IMR-90 (cell line): ENCODE measurements at regions not wholly inside any gene's neighbourhood (a gene's known extent, or its start where the extent isn't known, plus 50 kb on each side); places are given as distances from the start of the nearest gene placed in this dataset.
A peak's percentile ranks its signal among the peaks of the same experiment; 100 is the strongest.

Source experiments
- ATAC-seq: fragments of 200-7000 bp; cut with Tn5 transposase; 2 replicates; pipeline ENCODE4 v1.9.1; 2020; ENCODE audit warnings: low read depth, mild to moderate bottlenecking, moderate library complexity
- BruUV-seq: library from RNA; stranded (reverse); fragments of 400-500 nt; replicated peaks from 2 replicates; lab custom pipeline; 2021; lab: Mats Ljungman, UMichigan
- CTCF ChIA-PET: fragments of 300-600 bp; formaldehyde crosslinking; extraction: SDS; loops from one replicate; lab custom pipeline; 2021; ENCODE audit warnings: antibody characterized with exemption; lab: Yijun Ruan, JAX
- POLR2A ChIA-PET: fragments of 300-600 bp; sonication (Branson Sonifier 250); formaldehyde crosslinking; loops from one replicate; lab custom pipeline; 2022; ENCODE audit warnings: antibody characterized with exemption; ENCODE audit not compliant: unreplicated experiment; lab: Charles Lee
- DNase-seq: peaks from one replicate; pipeline ENCODE4 v3.0.0; 2013
- H2AFZ ChIP-seq: replicated peaks from 2 replicates; pipeline ENCODE3; 2013; ENCODE audit warnings: low read length, mild to moderate bottlenecking; ENCODE audit not compliant: poor library complexity
- H2AK5ac ChIP-seq: 2 replicates; pipeline ENCODE4 v1.6.1; 2013; ENCODE audit warnings: low read depth, low read length, inconsistent platforms
- H2AK9ac ChIP-seq: replicated peaks from 2 replicates; pipeline ENCODE3; 2013; ENCODE audit warnings: mild to moderate bottlenecking, low read depth, low read length, moderate library complexity; ENCODE audit not compliant: poor library complexity
- H2BK120ac ChIP-seq: 2 replicates; pipeline ENCODE4 v1.6.1; 2013; ENCODE audit warnings: low read depth, low read length, inconsistent platforms
- H2BK15ac ChIP-seq: 3 replicates; pipeline ENCODE4 v1.6.1; 2013; ENCODE audit warnings: low read depth, low read length, inconsistent platforms
- H2BK20ac ChIP-seq: 2 replicates; pipeline ENCODE4 v1.6.1; 2013; ENCODE audit warnings: low read depth, mild to moderate bottlenecking, inconsistent platforms, low read length, moderate library complexity
- H2BK5ac ChIP-seq: 2 replicates; pipeline ENCODE4 v1.6.1; 2013; ENCODE audit warnings: mild to moderate bottlenecking, low read depth, low read length, inconsistent platforms; ENCODE audit not compliant: poor library complexity, severe bottlenecking
- H3K14ac ChIP-seq: replicated peaks from 2 replicates; pipeline ENCODE4 v1.6.1; 2013; ENCODE audit warnings: low read depth, low read length, inconsistent platforms
- H3K18ac ChIP-seq: 2 replicates; pipeline ENCODE4 v1.6.1; 2013; ENCODE audit warnings: low read depth, low read length, control low read depth
- H3K23ac ChIP-seq: 2 replicates; pipeline ENCODE4 v1.6.1; 2013; ENCODE audit warnings: low read depth, low read length, inconsistent platforms
- H3K27ac ChIP-seq: 2 replicates; pipeline ENCODE4 v1.5.1; 2013; ENCODE audit warnings: mild to moderate bottlenecking, control low read depth, low read length; ENCODE audit not compliant: insufficient read depth
- H3K27me3 ChIP-seq: 2 replicates; pipeline ENCODE4 v1.6.1; 2013; ENCODE audit warnings: low read length; ENCODE audit not compliant: control insufficient read depth, insufficient read depth
- H3K36me3 ChIP-seq: 2 replicates; pipeline ENCODE4 v1.6.1; 2013; ENCODE audit warnings: low read length, mixed read lengths; ENCODE audit not compliant: control insufficient read depth, insufficient read depth
- H3K4ac ChIP-seq: 2 replicates; pipeline ENCODE4 v1.6.1; 2013; ENCODE audit warnings: low read depth, low read length, inconsistent platforms
- H3K4me1 ChIP-seq: 2 replicates; pipeline ENCODE4 v1.6.1; 2013; ENCODE audit warnings: low read length, mixed read lengths; ENCODE audit not compliant: control insufficient read depth, insufficient read depth
- H3K4me2 ChIP-seq: 2 replicates; pipeline ENCODE4 v1.6.1; 2013; ENCODE audit warnings: low read depth, mild to moderate bottlenecking, control low read depth, low read length, moderate library complexity
- H3K4me3 ChIP-seq: 2 replicates; pipeline ENCODE4 v1.5.1; 2013; ENCODE audit warnings: low read depth, mild to moderate bottlenecking, control low read depth, low read length, moderate library complexity; ENCODE audit not compliant: insufficient read depth
- H3K56ac ChIP-seq: 2 replicates; pipeline ENCODE4 v1.6.1; 2013; ENCODE audit warnings: low read length, inconsistent platforms; ENCODE audit not compliant: insufficient read depth; ENCODE audit errors: extremely low read depth
- H3K79me1 ChIP-seq, 2 experiments: 2 replicates each; pipeline ENCODE4 v1.6.1; 2013; ENCODE audit warnings: low read length in 2 of 2, inconsistent platforms in 1 of 2, low read depth in 1 of 2
- H3K9ac ChIP-seq: 2 replicates; pipeline ENCODE4 v1.6.1; 2013; ENCODE audit warnings: low read depth, low read length, control low read depth
- H3K9me1 ChIP-seq: 2 replicates; pipeline ENCODE4 v1.6.1; 2013; ENCODE audit warnings: low read length, inconsistent platforms; ENCODE audit not compliant: insufficient read depth
- H3K9me3 ChIP-seq: 2 replicates; pipeline ENCODE4 v1.6.1; 2013; ENCODE audit warnings: low read length; ENCODE audit not compliant: control insufficient read depth, insufficient read depth
- H4K20me1 ChIP-seq: 2 replicates; pipeline ENCODE4 v1.6.1; 2013; ENCODE audit warnings: low read length, inconsistent platforms; ENCODE audit not compliant: insufficient read depth
- H4K5ac ChIP-seq: 2 replicates; pipeline ENCODE4 v1.6.1; 2013; ENCODE audit warnings: mild to moderate bottlenecking, low read depth, low read length, control low read depth
- H4K8ac ChIP-seq, 2 experiments: 2 replicates each; pipeline ENCODE4 v1.6.1; 2013; ENCODE audit warnings: low read depth in 2 of 2, low read length in 2 of 2, control low read depth in 1 of 2, inconsistent platforms in 1 of 2
- H4K91ac ChIP-seq: 2 replicates; pipeline ENCODE4 v1.6.1; 2013; ENCODE audit warnings: low read depth, low read length, inconsistent platforms; ENCODE audit not compliant: insufficient read depth
- ELK1 ChIP-seq: fragments of 150-350 bp; IDR thresholded peaks from 2 replicates; pipeline ENCODE4 v1.6.1; 2016; ENCODE audit warnings: low read depth, mild to moderate bottlenecking, low read length, moderate library complexity, borderline replicate concordance
- FOS ChIP-seq: fragments of 150-350 bp; IDR thresholded peaks from 2 replicates; pipeline ENCODE4 v1.6.1; 2016; ENCODE audit warnings: low read depth, low read length
- MAFK ChIP-seq: IDR thresholded peaks from 2 replicates; pipeline ENCODE4 v1.6.1; 2012; ENCODE audit warnings: low read depth, low read length, improper control_type of control experiment
- MXI1 ChIP-seq: IDR thresholded peaks from 2 replicates; pipeline ENCODE4 v1.6.1; 2012; ENCODE audit warnings: low read depth, mild to moderate bottlenecking, low read length, moderate library complexity, borderline replicate concordance
- WGBS, 2 experiments: methylation state at CpG; one replicate each; pipeline versions ENCODE4 v1.1.5 to v1.1.7; 2013; ENCODE audit warnings: missing lambda C conversion rate in 2 of 2; ENCODE audit not compliant: insufficient read length in 1 of 2; ENCODE audit errors: extremely low coverage in 2 of 2; 5-methylcytosine and 5-hydroxymethylcytosine counted together
- dilution Hi-C: fragments of 300-500 bp; cut with HindIII; formaldehyde crosslinking; loops from one replicate; pipeline ENCODE4 v1.14.3; 2018; ENCODE audit warnings: low sequenced_read_pairs; ENCODE audit not compliant: unreplicated experiment
- in situ Hi-C: fragments of 300-500 bp; cut with MboI; formaldehyde crosslinking; loops from 3 replicates; pipeline ENCODE4 v1.14.3; 2019; ENCODE audit warnings: low sequenced_read_pairs, inconsistent platforms, mixed read lengths
- intact Hi-C: fragments of 100-400 bp; cut with micrococcal nuclease; formaldehyde crosslinking; loops from 2 replicates; pipeline ENCODE4 v1.10.0; 2022

GRCh38 chr22:42324566-42324965, 54.1 kb upstream of the TCF20 start:
- no TSS peak for BruUV-seq
- H2AK5ac ChIP-seq = no peak overlapping the region
- DNase-seq = no peak
- H3K4me2 ChIP-seq = no peak overlapping the region
- no peaks in the 10 kb centered on the region for H3K9me1 ChIP-seq
- H3K18ac ChIP-seq = no peak overlapping the region
- H2BK120ac ChIP-seq = no peak overlapping the region
- H3K9ac ChIP-seq = no peak overlapping the region
- no peak overlapping the region for H4K91ac ChIP-seq
- POLR2A ChIA-PET = no interaction called here
- no peak overlapping the region for H4K8ac ChIP-seq
- H2BK15ac ChIP-seq = no peak overlapping the region
- no peaks in the 10 kb centered on the region for H3K9me3 ChIP-seq
- ATAC-seq = no peak
- H2AFZ ChIP-seq = peak overlapping the region; percentile 11
- no peak overlapping the region for H2AK9ac ChIP-seq
- CTCF ChIA-PET = no interaction called here
- intact Hi-C loops = no loop called here
- H4K5ac ChIP-seq = no peak overlapping the region
- peaks cover 5% of the 10 kb centered on the region; the same call in 1 of the 2 replicates for H3K27me3 ChIP-seq
- in situ Hi-C loops = no loop called here
- H3K14ac ChIP-seq = no peak overlapping the region
- H3K4me3 ChIP-seq = no peak overlapping the region
- H3K23ac ChIP-seq = no peak overlapping the region
- H3K27ac ChIP-seq = no peak overlapping the region
- H4K20me1 ChIP-seq = no peaks in the 10 kb centered on the region; the same call in 1 of the 2 replicates
- H3K4me1 ChIP-seq = no peaks in the 10 kb centered on the region
- no peaks in the 10 kb centered on the region for H3K36me3 ChIP-seq
- no peak overlapping the region for H3K4ac ChIP-seq
- no peak overlapping the region for H2BK20ac ChIP-seq
- 72% methylated on average over 3 of the region's 5 CpGs; no CpG with 5 or more reads in 1 of the 2 experiments for WGBS, 2 experiments
- no peaks in the 10 kb centered on the region for H3K79me1 ChIP-seq
- TF ChIP-seq MXI1 (no peak), MAFK (no peak), ELK1 (no peak), FOS (no peak)
- dilution Hi-C loops = no loop called here
- H3K56ac ChIP-seq = no peak overlapping the region
- H2BK5ac ChIP-seq = no peak overlapping the region
